GM12892 (cell line): ENCODE measurements at regions not wholly inside any gene's neighbourhood (a gene's known extent, or its start where the extent isn't known, plus 50 kb on each side); places are given as distances from the start of the nearest gene placed in this dataset.

Source experiments
- POLR2A ChIP-seq: IDR thresholded peaks from 2 replicates; pipeline ENCODE4 v1.6.1; 2011; ENCODE audit warnings: low read depth, low read length, control low read depth
- POLR2AphosphoS5 ChIP-seq: IDR thresholded peaks from 2 replicates; pipeline ENCODE4 v1.6.1; 2011; ENCODE audit warnings: low read depth, low read length, control low read depth

DNA sequence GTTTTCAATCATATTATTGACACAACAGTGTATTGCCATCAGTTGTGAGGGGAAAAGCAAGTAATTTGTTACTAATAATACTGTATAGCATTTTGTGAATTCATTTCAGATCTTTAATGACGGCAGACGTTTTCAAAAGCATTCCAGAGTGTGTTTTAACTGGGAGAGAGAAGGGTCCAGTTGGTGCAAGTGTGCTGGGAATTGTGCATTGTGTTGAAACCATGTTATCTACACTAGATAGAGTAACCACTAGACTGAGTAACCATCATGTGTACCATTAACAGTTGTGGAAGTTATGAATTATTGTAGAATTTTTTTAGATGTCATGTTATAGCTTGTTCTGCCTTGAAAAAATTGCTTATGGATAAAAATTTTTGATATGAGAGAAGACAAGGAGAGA lies 104.5 kb upstream of the VEGFC start:
- TF ChIP-seq POLR2AphosphoS5 (no peak), POLR2A (no peak)
